ENCODE measurements at regions not wholly inside any gene's neighbourhood (a gene's known extent, or its start where the extent isn't known, plus 50 kb on each side); places are given as distances from the start of the nearest gene placed in this dataset.
"Not testable (repeated sequence)": the region's sequence is repeated elsewhere in the genome, so short reads cannot be mapped to it uniquely, and the experiment has no call there.

DNA sequence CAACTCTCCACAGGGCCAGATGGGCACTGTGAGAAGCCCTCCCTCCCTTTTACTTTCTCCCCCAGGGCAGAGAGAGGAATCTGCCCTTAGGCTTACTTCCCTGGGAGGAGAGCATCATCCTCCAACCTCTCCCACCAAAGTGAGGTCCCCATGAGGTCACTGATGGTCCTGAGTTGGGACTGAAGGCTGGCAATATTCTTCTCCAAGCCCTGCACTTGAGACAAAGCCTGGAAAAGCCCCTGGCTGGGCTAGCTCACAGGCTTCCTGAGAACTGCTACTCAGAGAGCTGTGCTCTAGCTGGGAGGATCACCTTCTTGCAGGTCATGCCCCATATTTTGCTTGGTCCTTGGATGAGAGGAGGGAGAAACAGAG, 110.0 kb upstream of the MEF2A start:
- no peak for DNase-seq

- DNase-seq, result no peak
Observed at GRCh38 chr15:99464137-99464536, 101.6 kb upstream of the MEF2A start.

GRCh38 chr15:99466701-99467337, 99.0 kb upstream of the MEF2A start:
- DNase-seq, result no peak

DNA sequence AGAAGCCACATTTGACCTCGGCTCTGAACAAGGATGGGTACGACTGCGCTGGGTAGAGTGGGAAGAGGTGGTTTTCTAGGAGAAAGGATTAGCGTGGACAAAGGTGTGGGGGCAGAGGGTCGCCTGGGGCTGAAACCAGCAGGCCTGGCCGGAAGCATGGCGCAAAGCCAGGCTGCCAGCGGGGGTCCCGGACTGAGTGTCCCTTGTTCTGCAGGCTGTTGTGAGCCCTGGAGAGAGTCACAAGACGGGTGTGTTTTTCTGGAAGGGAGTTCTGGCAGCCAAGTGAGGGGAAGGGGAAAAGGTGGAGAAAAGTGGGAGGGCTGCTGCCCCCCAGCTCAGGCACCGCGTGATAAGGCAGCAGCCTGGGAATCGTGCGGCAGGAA, 98.5 kb upstream of the MEF2A start:
- no peak for DNase-seq

DNA sequence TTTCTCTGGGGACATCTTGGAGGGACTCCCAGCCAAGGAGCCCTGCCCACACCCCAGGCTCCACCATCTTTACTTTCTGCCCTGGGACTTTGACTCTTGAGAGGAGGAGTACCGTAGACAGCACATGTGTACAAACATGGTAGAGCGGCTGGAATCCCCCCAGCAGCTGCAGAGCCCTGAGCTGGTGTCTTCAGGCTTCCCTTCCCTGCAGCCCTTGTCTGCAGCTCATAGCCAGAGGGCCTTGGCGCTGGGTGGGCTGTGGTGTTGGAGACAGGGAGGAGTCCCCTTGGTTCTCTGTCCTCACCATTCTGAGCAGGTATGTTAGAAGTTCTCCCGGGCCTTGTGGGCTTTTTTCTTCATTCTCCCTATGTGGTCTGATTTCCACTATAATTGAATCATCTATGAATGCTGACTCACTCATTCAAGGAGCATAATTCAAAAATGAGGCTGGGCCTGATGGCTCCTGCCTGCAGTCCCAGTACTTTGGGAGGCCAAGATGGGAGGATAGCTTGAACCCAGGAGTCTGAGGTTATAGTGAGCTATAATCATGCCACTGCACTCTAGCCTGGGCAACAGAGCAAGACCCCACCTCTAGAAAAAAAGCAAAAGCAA, 97.8 kb upstream of the MEF2A start:
- DNase-seq, result no peak

GRCh38 chr15:99470204-99470603, 95.6 kb upstream of the MEF2A start:
- not testable (repeated sequence) for DNase-seq

DNA sequence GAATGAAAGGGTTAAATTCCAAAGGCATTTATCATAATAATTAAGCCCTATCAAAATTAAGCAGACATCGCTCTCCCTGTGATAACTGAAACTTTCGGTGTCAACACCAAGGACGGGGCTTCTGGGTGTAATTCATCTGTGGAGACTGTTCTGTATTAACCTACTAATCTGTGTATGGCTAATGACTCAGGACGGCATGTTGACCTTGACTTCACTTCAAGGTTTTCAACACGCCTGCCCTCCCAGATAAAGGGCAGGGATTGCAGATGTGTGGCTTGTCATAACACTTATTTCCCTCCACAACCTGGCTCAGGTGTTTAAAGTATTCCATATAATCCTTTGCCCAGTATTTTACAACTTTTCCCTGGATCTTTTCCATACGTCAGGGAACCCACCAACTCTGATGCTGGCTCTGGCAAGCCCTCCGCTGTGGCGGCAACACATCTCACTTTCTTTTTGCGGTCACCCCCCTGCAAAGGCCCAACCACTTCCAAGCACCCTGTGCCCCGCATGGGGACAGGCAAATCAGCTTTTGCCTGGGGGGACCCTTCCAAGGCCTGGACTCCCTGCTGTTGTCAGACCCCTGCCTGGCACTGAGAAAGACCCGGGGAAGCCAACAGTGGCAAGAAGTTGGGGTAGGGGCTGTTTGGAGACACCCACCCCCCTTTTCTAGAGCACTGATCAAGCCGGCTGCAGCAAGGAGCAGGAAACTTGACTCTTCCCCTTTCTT, 93.2 kb upstream of the MEF2A start:
- DNase-seq, result no peak

DNA sequence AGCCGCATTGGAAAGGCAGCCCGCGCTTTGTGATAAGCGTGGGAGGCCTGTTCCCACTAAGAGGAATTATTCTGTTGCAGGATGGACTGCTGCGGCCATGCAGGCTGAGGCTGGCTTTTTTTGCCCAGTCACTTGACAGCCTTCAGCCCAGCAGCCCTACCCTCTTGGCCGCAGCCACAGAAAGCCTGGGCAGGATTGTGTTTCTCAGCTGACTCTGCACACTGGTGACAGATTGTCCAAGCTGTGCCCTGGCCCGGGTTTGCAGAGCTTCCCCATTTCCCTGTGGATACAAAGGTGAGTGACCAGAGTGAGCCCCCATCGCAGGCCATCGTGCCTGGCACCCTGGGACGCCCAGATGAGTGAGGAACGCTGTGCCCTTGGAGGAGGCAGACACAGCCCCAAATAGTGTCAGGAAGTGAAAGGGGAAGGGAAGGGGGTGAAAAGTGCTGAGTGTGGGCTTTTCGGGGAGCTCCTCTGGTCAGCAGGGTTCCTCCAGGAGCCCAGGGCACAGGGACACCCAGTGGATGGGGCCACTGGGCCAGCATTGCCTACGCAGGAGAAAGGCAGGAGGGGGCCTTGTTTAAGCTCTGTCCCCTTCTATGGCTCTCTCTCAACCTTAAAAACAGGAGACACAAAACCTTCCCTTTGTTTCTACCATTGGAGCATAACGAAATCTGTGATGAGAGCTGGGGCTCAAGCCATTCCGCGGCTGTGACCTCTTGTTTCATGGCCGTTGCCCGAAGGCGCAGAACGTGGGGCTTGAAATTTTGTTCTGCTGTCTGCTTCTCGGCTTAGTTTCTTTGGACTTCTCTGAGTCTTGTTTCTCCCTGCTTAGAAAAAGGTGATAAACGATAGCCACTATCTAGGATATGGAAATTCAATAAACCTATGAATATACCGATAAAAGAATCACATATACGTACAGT, 91.5 kb upstream of the MEF2A start:
- no peak for DNase-seq

GRCh38 chr15:99474909-99475753, 90.7 kb upstream of the MEF2A start:
- DNase-seq, result no peak

GRCh38 chr15:99475754-99476412, 89.9 kb upstream of the MEF2A start:
- DNase-seq, result no peak

GRCh38 chr15:99476413-99477222, 89.2 kb upstream of the MEF2A start:
- DNase-seq, result no peak

- no peak for DNase-seq
Observed at GRCh38 chr15:99477791-99478471, 87.9 kb upstream of the MEF2A start.

DNA sequence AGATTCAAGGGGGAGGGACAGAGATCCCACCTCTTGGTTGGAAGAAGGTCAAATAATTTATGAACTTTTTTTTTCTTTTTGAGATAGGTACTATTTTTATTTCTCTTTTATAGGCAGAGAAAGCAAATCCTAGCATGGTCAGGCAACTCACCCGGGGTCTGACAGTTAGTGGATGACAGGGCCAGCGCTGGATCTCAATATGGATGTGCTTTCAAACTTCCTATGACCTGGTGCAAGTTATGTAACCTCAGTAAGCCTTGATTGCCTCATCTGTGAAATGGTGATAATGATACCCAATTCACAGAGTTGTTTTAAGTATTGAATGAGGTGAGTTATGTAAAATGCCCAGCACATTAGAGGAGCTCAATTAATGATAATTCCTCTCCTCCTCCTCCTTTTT, 86.8 kb upstream of the MEF2A start:
- DNase-seq, result no peak

- no peak for DNase-seq
Observed at GRCh38 chr15:99480016-99480810, 85.6 kb upstream of the MEF2A start.

- no peak for DNase-seq
Observed at GRCh38 chr15:99481113-99481950, 84.5 kb upstream of the MEF2A start.

DNA sequence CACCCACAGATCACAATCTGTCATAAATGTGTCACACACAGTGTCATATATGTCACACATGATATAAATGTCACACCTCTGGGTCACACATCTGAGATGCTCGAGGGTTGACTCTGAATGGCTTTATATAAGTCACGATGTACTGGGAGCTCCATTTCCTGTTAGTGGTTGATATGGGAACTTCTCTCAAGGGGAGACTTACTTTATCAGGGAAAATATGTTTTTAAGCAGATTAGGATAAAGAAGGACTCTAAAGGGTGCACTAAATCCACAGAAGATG, 83.9 kb upstream of the MEF2A start:
- DNase-seq, result no peak

- no peak for DNase-seq
Observed at GRCh38 chr15:99482993-99483392, 82.8 kb upstream of the MEF2A start.
